KOPT-K1 (cell line): ENCODE measurements at regions not wholly inside any gene's neighbourhood (a gene's known extent, or its start where the extent isn't known, plus 50 kb on each side); places are given as distances from the start of the nearest gene placed in this dataset.
"Not testable (repeated sequence)": the region's sequence is repeated elsewhere in the genome, so short reads cannot be mapped to it uniquely, and the experiment has no call there.

Experiments
- H3K27ac ChIP-seq: fragments of 200-600 bp; sonication (generic); 2 replicates; pipeline ENCODE4 v1.5.1; 2016; ENCODE audit warnings: antibody characterized with exemption, mild to moderate bottlenecking, low read depth, low read length; ENCODE audit not compliant: poor library complexity, severe bottlenecking
- H3K36me3 ChIP-seq: fragments of 200-600 bp; sonication (generic); 2 replicates; pipeline ENCODE4 v1.5.1; 2017; ENCODE audit warnings: antibody characterized with exemption, mild to moderate bottlenecking, low read length, moderate library complexity; ENCODE audit not compliant: insufficient read depth
- H3K9me3 ChIP-seq: fragments of 200-600 bp; sonication (generic); 2 replicates; pipeline ENCODE4 v1.5.1; 2017; ENCODE audit warnings: antibody characterized with exemption, low read length, mild to moderate bottlenecking; ENCODE audit not compliant: insufficient read depth, poor library complexity, severe bottlenecking

DNA sequence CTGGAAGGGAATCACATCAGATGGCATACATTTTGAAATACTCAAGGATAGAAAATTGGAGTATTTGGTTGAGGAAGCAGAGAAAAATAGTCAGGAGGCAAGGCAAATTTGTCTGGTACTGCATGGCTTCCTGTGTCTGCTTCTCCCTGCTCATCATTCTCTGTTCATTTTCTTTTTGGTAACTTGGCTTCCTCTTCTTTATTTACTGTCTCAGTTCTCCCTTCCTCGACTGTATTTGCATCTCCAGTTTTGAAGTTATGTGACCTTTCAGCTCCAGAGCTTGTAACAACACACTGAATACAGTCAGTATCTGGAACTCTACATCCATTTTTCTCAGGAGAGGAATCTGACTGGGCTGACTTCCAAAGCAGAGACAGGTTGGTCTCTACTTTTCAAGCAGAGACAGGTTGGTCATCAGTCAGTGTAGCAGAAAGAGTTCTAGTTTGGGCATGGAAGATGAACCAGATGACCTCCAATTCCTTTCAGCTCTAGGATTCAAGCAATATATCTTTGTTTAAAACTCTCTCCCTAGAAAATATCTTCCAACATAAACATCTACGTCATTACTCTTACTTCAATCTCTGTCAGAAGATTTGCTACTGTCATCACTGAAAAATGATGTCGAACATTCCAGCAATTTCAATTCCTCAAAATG, 571.2 kb downstream of the ADGRL2 start:
- Histone ChIP-seq H3K9me3 (no peaks in the 10 kb centered on the region), H3K27ac (no peak overlapping the region), H3K36me3 (no peaks in the 10 kb centered on the region)

DNA sequence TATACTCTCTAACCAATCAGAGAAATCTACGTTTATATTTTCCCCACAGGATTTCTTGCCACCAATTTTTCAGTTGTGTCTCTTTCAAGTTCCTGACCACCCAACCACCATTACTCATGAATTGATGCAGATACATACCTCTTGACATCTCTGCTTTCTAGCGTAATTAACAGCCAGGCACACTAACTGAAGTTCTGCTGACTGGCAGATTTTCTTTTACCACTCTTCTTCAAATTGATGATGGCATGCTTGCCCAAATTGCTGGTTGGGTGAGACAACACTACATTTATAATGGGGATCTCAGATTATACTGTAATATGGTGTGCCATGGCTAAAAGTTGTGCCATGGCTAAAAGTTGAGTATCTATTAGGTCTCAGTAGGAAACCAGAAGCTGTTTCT, 566.7 kb downstream of the ADGRL2 start:
- Histone ChIP-seq H3K36me3 (no peaks in the 10 kb centered on the region), H3K9me3 (no peaks in the 10 kb centered on the region), H3K27ac (no peak overlapping the region)

DNA sequence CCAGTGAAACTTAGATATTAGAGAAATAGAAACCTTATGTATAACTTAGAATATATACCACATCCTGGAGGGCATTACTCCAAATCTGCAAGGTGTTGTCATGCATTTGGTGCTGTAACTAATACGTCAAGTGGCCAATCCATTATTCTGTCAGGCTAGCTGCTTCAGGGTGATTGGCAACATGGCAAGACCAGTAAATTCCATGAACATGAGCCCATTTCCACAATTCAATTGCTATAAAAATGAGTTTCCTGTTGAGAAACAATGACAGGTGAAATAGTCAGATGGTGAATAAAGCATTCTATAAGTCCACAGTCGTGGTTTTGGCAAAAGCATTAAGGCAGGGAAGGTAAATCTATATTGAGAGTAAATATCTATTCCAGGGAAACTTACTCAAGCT, 566.0 kb downstream of the ADGRL2 start:
- Histone ChIP-seq H3K36me3 (no peaks in the 10 kb centered on the region), H3K9me3 (no peaks in the 10 kb centered on the region), H3K27ac (no peak overlapping the region)

DNA sequence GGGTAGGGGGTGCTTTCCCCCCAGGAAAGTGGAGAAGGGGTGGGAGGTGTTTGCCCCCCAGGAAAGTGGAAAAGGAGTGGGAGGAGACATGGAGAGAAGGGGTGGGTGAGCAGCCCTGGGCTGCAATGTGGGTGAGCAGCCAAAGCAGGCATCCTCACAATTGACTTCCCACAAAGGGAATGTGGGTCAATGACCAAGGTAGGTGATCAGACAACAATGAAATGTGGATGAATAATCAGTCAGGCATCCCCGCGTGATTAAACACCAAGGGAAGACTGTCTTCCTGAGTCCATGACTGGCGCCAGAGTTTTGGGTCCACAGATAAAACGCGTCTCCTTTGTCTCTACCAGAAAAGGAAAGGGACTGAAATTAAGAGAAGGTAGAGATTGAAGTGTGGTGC, 558.8 kb downstream of the ADGRL2 start:
- H3K9me3 ChIP-seq, H3K36me3 ChIP-seq, H3K27ac ChIP-seq: not testable (repeated sequence)

DNA sequence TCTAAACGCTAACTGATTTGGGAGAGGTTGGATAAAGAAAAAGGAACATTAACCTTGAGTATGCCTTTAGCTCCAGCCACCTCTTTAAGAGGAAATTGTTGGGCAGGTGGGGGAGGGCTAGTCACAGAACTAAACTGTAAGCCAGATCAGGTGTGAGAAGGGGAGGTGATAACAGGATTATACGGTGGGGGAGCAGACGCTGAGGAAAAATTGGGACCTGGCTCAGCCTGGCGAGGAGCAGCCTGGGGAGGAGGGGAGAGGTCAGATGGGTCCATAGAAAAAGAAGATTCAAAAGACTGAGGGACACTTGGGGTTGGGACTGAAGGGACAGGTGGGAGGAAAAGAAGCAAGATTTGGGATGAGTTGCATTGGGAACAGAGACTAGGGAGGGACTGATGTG, 558.0 kb downstream of the ADGRL2 start:
- H3K9me3 ChIP-seq, H3K36me3 ChIP-seq, H3K27ac ChIP-seq: not testable (repeated sequence)

DNA sequence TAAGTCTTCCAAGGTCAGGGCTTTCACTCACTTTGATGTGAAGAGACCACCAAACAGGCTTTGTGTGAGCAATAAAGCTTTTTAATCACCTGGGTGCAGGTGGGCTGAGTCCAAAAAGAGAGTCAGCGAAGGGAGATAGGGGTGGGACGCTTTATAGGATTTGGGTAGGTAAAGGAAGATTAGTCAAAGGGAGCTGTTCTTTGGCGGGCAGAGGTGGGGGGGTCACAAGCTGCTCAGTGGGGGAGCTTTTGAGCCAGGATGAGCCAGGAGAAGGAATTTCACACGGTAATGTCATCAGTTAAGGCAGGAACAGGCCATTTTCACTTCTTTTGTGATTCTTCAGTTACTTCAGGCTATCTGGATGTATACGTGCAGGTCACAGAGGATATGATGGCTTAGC, 553.8 kb downstream of the ADGRL2 start:
- not testable (repeated sequence) for H3K36me3 ChIP-seq, H3K27ac ChIP-seq, H3K9me3 ChIP-seq

DNA sequence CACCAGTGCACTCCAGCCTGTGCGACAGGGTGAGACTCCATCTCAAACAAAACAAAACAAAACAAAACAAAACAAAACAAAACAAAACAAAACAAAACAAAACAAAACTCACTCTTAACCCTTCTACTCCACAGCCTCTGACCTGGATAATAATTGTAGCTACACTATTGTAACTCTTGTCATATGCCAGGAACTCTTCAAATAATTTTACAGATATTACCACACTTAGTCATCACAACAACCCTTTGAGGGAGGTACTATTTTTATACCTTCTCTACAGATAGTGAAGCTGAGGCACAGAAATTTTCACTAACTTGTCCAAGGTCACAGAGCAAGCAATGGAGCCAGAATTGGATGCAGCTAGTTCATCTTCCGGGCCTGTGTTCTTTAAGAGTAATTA, 547.8 kb downstream of the ADGRL2 start:
- no peaks in the 10 kb centered on the region for H3K36me3 ChIP-seq
- no peak overlapping the region for H3K27ac ChIP-seq
- H3K9me3 ChIP-seq, result no peaks in the 10 kb centered on the region

DNA sequence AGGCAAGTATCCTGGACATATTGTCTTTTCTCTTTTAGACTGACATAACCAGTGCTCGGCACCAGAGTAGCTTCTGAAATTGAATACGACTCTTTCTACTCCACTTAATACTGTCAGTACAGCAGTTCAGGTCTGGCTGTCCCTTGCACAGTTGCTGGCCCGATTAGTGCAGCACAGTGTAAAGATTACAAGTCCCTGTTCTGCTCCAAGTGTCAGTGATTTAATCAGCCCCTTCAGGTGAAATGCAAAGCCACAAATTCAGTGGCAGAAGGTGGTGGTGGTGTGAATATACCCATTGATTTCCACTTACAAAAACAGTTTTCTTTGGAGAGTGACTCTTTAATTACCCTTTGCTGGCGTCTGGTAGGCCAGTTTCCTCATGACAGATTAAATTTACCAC, 545.4 kb downstream of the ADGRL2 start:
- Histone ChIP-seq H3K36me3 (no peaks in the 10 kb centered on the region), H3K9me3 (no peaks in the 10 kb centered on the region), H3K27ac (no peak overlapping the region)

DNA sequence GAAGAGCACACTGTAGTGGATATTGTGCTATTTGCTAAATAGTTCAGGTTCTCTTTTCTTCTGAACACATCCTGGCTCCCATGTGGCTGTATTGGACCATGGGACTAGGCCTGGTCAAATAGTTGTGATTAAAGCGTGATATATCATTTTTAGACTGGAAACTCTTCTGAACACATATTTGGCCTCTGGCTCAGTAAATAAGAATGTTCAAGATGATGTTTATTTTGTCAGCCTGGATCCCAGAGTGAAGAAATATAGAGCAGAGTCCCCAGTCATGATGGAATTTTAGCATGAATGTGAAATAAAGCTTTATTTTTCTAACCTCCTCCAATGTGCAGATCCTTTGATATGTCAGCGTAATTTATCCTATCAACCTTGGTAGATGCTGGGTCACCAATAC, 542.6 kb downstream of the ADGRL2 start:
- Histone ChIP-seq H3K27ac (no peak overlapping the region), H3K9me3 (no peaks in the 10 kb centered on the region), H3K36me3 (no peaks in the 10 kb centered on the region)

DNA sequence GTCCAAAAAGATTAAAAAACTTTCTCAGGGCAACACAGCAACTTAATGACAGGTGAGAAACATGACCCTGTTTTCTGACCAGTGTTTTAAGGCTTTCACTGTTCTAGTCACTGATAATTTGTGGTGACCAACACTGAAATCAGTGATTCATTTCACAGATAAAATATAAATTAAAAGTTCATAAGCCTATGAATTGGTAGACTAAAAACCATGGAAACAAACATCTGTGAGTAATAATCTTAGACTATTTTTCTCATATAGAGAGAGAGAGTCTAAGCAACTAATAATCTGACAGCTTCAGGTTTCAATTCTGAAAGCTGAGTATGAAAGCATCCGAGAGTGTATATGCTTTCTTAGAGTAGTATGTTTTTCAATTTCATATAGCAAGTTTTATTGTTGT, 536.9 kb downstream of the ADGRL2 start:
- Histone ChIP-seq H3K36me3 (no peaks in the 10 kb centered on the region), H3K27ac (no peak overlapping the region), H3K9me3 (no peaks in the 10 kb centered on the region)

DNA sequence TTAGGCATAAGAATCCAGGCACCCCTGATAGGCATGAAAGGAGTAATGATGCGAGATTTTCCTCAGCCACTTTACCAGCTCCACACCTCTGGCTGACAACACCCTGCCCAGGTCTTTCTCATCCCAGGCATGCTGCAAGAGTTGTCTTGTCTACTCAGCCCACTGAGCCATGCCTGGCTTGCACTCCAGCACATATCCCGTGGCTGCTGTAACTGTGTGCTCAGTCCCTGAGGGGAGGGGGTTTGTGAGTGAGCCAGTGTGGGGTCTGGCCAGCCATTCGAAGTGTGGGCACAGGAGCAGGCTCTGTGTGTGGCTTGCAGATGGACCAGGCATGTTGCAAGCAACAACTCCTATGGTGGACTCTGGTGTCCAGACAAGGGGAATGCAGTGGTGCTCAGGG, 529.6 kb downstream of the ADGRL2 start:
- H3K9me3 ChIP-seq, result peaks cover 10% of the 10 kb centered on the region
- no peaks in the 10 kb centered on the region for H3K36me3 ChIP-seq
- H3K27ac ChIP-seq, result no peak overlapping the region

DNA sequence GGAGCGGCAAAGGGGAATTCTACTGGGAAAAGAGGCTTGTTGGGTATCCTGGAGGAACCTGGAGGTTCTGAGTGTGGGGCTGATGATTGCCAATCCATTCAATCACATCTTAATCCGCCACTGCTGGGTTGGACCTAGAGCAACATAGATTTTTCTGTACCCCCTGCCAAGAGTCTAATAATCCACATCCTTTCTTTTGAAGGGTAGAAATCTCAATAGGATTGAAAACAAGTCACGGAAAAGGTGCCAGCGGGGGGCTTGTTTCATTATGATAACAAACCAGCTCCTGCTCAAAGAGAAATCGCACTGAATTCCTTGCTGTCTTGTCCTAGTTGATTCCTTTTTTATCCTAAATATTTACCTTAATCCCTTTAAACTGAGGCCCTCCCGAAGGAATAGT, 528.5 kb downstream of the ADGRL2 start:
- Histone ChIP-seq H3K36me3 (no peaks in the 10 kb centered on the region), H3K27ac (no peak overlapping the region), H3K9me3 (peaks cover 10% of the 10 kb centered on the region)

DNA sequence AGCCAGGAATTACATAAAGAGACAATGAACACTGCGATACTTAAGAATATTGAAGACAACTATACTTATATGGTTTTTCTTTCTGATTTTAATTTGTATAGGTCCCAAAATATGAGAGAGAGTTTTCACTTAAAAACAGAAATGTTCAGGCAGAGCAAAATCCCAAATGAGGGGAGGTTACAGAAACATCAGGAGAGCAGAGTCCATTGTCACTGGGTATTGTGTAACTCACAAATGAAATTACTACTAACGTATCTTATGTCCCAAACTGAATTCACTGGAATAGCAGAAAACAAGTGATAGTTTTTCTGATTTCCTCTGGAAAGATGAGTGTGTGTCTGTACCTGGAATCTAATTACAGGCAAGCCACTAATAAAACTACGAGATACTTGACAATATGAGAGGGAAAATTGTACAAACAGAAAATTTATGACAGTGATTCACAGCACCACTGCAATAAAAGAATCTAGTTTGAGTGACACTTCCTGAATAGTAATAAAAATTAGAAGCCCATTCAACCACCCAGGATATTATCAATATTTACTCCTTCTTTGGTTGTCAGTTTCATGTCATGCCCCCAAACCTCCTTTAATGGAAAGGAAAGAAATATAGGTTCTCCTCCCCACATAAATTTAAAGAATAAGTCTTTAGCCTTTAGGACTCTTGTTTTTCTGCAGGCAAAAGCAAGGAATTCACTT, 522.6 kb downstream of the ADGRL2 start:
- Histone ChIP-seq H3K27ac (no peak overlapping the region), H3K9me3 (no peaks in the 10 kb centered on the region), H3K36me3 (no peaks in the 10 kb centered on the region)

DNA sequence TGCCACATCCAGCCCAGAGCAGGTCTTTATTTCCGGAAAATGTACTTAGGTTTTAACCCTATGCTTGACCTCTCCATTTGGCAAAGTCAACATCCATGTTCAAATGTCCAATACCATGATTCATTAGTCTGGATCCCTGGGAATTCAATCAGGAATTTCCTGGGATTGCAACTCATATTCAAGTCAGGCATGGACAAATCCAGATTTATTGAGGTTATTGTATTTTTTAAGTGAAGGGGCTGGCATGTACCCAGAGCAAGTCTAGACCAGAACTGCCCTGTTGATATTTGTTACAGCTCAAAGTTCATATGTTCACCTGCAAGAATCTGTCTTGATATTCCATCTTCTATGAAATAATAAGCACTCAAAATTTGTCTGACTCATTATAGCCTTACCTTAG, 521.1 kb downstream of the ADGRL2 start:
- Histone ChIP-seq H3K36me3 (no peaks in the 10 kb centered on the region), H3K9me3 (no peaks in the 10 kb centered on the region), H3K27ac (no peak overlapping the region)

DNA sequence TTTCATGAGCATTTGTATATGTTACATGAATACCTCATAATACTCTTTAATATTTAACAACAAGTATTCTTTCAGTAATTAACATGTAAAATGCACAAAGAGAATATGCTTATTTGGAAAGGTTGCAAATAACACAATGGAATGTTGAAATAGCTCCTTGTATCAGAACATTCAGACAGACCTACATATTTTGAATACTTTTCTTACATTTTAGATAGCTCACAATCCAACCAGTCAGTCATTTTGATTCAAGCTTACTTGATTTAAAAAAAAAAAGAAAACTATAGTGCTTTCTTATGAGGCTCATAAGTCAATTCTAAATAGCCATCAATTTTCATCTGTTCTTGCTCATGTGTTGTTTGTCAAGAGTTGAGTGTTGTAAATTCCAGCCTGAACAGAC, 518.8 kb downstream of the ADGRL2 start:
- Histone ChIP-seq H3K27ac (no peak overlapping the region), H3K9me3 (no peaks in the 10 kb centered on the region), H3K36me3 (no peaks in the 10 kb centered on the region)

DNA sequence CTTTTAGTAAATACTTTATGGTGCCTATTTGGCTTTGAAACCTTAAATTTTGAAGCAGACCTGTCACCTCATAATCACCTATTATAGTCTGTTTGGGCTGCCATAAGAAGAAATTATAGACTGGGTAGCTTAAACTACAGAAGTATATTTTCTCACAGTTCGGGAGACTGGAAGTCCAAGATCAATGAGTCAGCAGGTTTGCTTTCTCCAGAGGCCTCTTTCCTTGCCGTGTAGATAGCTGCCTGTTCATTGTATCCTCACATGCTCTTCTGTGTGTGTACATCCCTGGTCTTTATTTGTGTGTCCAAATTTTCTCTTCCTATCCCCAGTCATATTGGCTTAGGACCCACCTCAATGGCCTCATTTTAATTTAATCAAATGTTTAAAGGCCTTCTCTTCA, 518.2 kb downstream of the ADGRL2 start:
- Histone ChIP-seq H3K27ac (no peak overlapping the region), H3K9me3 (no peaks in the 10 kb centered on the region), H3K36me3 (no peaks in the 10 kb centered on the region)
